ENCODE measurements at regions not wholly inside any gene's neighbourhood (a gene's known extent, or its start where the extent isn't known, plus 50 kb on each side); places are given as distances from the start of the nearest gene placed in this dataset.

- TF ChIP-seq SP3 (tag by site-specific recombination; IDR thresholded peaks at IDR 0.05), result no peak
- no peak for TF ChIP-seq ZNF132 (tag by site-specific recombination; IDR thresholded peaks at IDR 0.05; ENCODE audit: borderline replicate concordance)
- TF ChIP-seq BCL11B (tag by site-specific recombination; IDR thresholded peaks at IDR 0.05; ENCODE audit: low read depth), result no peak
- no peak for TF ChIP-seq TCF7L2 (IDR thresholded peaks at IDR 0.05; ENCODE audit: borderline replicate concordance, low read depth, low read length)
- TF ChIP-seq ZNF16 (tag by site-specific recombination; IDR thresholded peaks at IDR 0.05; ENCODE audit: low read depth), result no peak
- TF ChIP-seq, protein P1, sequence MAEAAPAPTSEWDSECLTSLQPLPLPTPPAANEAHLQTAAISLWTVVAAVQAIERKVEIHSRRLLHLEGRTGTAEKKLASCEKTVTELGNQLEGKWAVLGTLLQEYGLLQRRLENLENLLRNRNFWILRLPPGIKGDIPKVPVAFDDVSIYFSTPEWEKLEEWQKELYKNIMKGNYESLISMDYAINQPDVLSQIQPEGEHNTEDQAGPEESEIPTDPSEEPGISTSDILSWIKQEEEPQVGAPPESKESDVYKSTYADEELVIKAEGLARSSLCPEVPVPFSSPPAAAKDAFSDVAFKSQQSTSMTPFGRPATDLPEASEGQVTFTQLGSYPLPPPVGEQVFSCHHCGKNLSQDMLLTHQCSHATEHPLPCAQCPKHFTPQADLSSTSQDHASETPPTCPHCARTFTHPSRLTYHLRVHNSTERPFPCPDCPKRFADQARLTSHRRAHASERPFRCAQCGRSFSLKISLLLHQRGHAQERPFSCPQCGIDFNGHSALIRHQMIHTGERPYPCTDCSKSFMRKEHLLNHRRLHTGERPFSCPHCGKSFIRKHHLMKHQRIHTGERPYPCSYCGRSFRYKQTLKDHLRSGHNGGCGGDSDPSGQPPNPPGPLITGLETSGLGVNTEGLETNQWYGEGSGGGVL (tag by site-specific recombination; IDR thresholded peaks at IDR 0.05), result no peak
- TF ChIP-seq HOXA7 (CRISPR knock-in tag; IDR thresholded peaks at IDR 0.05; ENCODE audit: borderline replicate concordance), result no peak
- TF ChIP-seq ZNF837 (tag by site-specific recombination; IDR thresholded peaks at IDR 0.05), result no peak
Observed at GRCh38 chr16:8436931-8437330, 153.4 kb downstream of the TMEM114 start (continued).

GRCh38 chr16:8431783-8432182, 158.5 kb downstream of the TMEM114 start:
- ChIA-PET POLR2A (no interaction called here), CTCF (no interaction called here)

More at GRCh38 chr16:8431783-8432182, 158.5 kb downstream of the TMEM114 start:
- no peaks in the 10 kb centered on the region for H3K4me1 ChIP-seq (ENCODE audit: control insufficient read depth, insufficient read depth, low read length)
- no peaks in the 10 kb centered on the region for H3K9me3 ChIP-seq (ENCODE audit: control insufficient read depth, insufficient read depth, low read depth, low read length)
- no peak for TF ChIP-seq ZSCAN30 (tag by site-specific recombination; IDR thresholded peaks at IDR 0.05)
- TF ChIP-seq ZNF830 (tag by site-specific recombination; IDR thresholded peaks at IDR 0.05; ENCODE audit: low read depth), result no peak
- no peak for TF ChIP-seq ZFHX2 (tag by site-specific recombination; conservative IDR thresholded peaks at IDR 0.05)
- TF ChIP-seq ZNF549 (tag by site-specific recombination; IDR thresholded peaks at IDR 0.05), result no peak
- no peak for TF ChIP-seq ZNF658 (tag by site-specific recombination; IDR thresholded peaks at IDR 0.05)
- no peak for TF ChIP-seq SALL2 (tag by site-specific recombination; IDR thresholded peaks at IDR 0.05; ENCODE audit: borderline replicate concordance)
- TF ChIP-seq MYNN (tag by site-specific recombination; IDR thresholded peaks at IDR 0.05; ENCODE audit: borderline replicate concordance), result no peak
- TF ChIP-seq HOXA7 (CRISPR knock-in tag; IDR thresholded peaks at IDR 0.05; ENCODE audit: borderline replicate concordance), result no peak
- no peak for TF ChIP-seq SCRT1 (tag by site-specific recombination; IDR thresholded peaks at IDR 0.05; ENCODE audit: borderline replicate concordance)
- no peak for TF ChIP-seq SETDB1 (IDR thresholded peaks at IDR 0.05; ENCODE audit: insufficient read length, low read length)
- no peak for TF ChIP-seq SCRT2 (tag by site-specific recombination; IDR thresholded peaks at IDR 0.05)
- TF ChIP-seq ZBTB11 (tag by site-specific recombination; conservative IDR thresholded peaks at IDR 0.05; ENCODE audit: low read depth), result no peak
- no peak for TF ChIP-seq OSR2 (tag by site-specific recombination; IDR thresholded peaks at IDR 0.05)
- no peak for TF ChIP-seq ZSCAN5A (tag by site-specific recombination; IDR thresholded peaks at IDR 0.05)
- no peak for TF ChIP-seq ZNF274 (IDR thresholded peaks at IDR 0.05; ENCODE audit: low read length)
- TF ChIP-seq ZNF274 (tag by site-specific recombination; IDR thresholded peaks at IDR 0.05; ENCODE audit: borderline replicate concordance), result no peak
- no peak for TF ChIP-seq ZNF404 (tag by site-specific recombination; IDR thresholded peaks at IDR 0.05)
- TF ChIP-seq ZNF837 (tag by site-specific recombination; IDR thresholded peaks at IDR 0.05), result no peak
- H3K36me3 ChIP-seq (ENCODE audit: control insufficient read depth in 2 of 2, insufficient read depth in 1 of 2, low read length in 2 of 2), result no peaks in the 10 kb centered on the region
- H3K27ac ChIP-seq (ENCODE audit: extremely low read depth, low read depth, low read length), result no peak overlapping the region
- no peak overlapping the region for H3K4me3 ChIP-seq (ENCODE audit: low read depth, low read length)
